GM12878 (cell line): ENCODE measurements at regions not wholly inside any gene's neighbourhood (a gene's known extent, or its start where the extent isn't known, plus 50 kb on each side); places are given as distances from the start of the nearest gene placed in this dataset.

ENCODE experiments used
- ATAC-seq: fragments of 200-7000 bp; cut with Tn5 transposase; 3 replicates; pipeline ENCODE4 v1.9.1; 2020; ENCODE audit warnings: mild to moderate bottlenecking, moderate library complexity
- BruUV-seq: library from RNA; stranded (reverse); fragments of 400-500 nt; replicated peaks from 2 replicates; lab custom pipeline; 2021; lab: Mats Ljungman, UMichigan
- CTCF ChIA-PET: fragments of 300-600 bp; sonication (Branson Sonifier 250); formaldehyde crosslinking; extraction: SDS; loops from one replicate; lab custom pipeline; 2021; ENCODE audit warnings: inconsistent platforms; lab: Yijun Ruan, JAX
- POLR2A ChIA-PET: fragments of 350-600 bp; formaldehyde crosslinking; extraction: SDS; loops from one replicate; lab custom pipeline; 2021; ENCODE audit warnings: inconsistent platforms; lab: Charles Lee
- RAD21 ChIA-PET: fragments of 300-600 bp; sonication (Branson Sonifier 250); formaldehyde crosslinking; loops from one replicate; lab custom pipeline; 2023; ENCODE audit warnings: antibody characterized with exemption; ENCODE audit not compliant: unreplicated experiment; lab: Charles Lee
- SMC1A ChIA-PET: fragments of 300-600 bp; sonication (Branson Sonifier 250); formaldehyde crosslinking; loops from one replicate; lab custom pipeline; 2023; ENCODE audit not compliant: unreplicated experiment, uncharacterized antibody; lab: Charles Lee
- DNase-seq: peaks from one replicate; pipeline ENCODE4 v3.0.0-alpha.2; 2011; ENCODE audit warnings: low read depth, low spot score
- FAIRE-seq: peaks from 3 replicates; lab custom pipeline; 2011; peaks lifted over from hg19 to GRCh38; lab: Jason Lieb, UNC
- H2AFZ ChIP-seq: 2 replicates; pipeline ENCODE4 v1.6.0; 2011; ENCODE audit warnings: low read depth, low read length, control low read depth; ENCODE audit not compliant: control insufficient read depth
- H3K27ac ChIP-seq: 2 replicates; pipeline ENCODE4 v1.5.1; 2011; ENCODE audit warnings: control low read depth; ENCODE audit not compliant: control insufficient read depth, insufficient read depth
- H3K27me3 ChIP-seq, 2 experiments: replicated peaks in 1 of 2; 2 replicates each; pipeline versions ENCODE4 v1.6.0 to v1.6.1; 2011; ENCODE audit warnings: low read length in 1 of 2; ENCODE audit not compliant: control insufficient read depth in 2 of 2, insufficient read depth in 2 of 2
- H3K36me3 ChIP-seq, 2 experiments: 2 replicates each; pipeline ENCODE4 v1.5.1; 2011; ENCODE audit warnings: low read length in 1 of 2; ENCODE audit not compliant: control insufficient read depth in 2 of 2, insufficient read depth in 2 of 2
- H3K4me1 ChIP-seq: 2 replicates; pipeline ENCODE4 v1.6.1; 2011; ENCODE audit warnings: mild to moderate bottlenecking, low read length, moderate library complexity, mixed read lengths; ENCODE audit not compliant: control insufficient read depth, insufficient read depth
- H3K4me2 ChIP-seq: 2 replicates; pipeline ENCODE4 v1.6.0; 2011; ENCODE audit warnings: control low read depth; ENCODE audit not compliant: control insufficient read depth, insufficient read depth
- H3K4me3 ChIP-seq: fragments of 200-600 bp; sonication (generic); 2 replicates; pipeline ENCODE4 v1.5.1; 2016
- H3K79me2 ChIP-seq: 2 replicates; pipeline ENCODE4 v1.6.0; 2011; ENCODE audit warnings: low read length; ENCODE audit not compliant: control insufficient read depth, insufficient read depth
- H3K9ac ChIP-seq: 2 replicates; pipeline ENCODE4 v1.8.0; 2011; ENCODE audit warnings: low read length, control low read depth, mixed read lengths; ENCODE audit not compliant: control insufficient read depth, insufficient read depth
- H3K9me3 ChIP-seq: replicated peaks from 3 replicates; pipeline ENCODE4 v1.5.1; 2011; ENCODE audit warnings: mild to moderate bottlenecking, low read length; ENCODE audit not compliant: control insufficient read depth, insufficient read depth
- H4K20me1 ChIP-seq: 2 replicates; pipeline ENCODE4 v1.6.0; 2011; ENCODE audit not compliant: control insufficient read depth, insufficient read depth
- ASH2L ChIP-seq: fragments of 300-600, 200-600 bp; sonication (generic); IDR thresholded peaks from 2 replicates; pipeline ENCODE4 v1.6.1; 2017; ENCODE audit warnings: low read depth, mild to moderate bottlenecking, borderline replicate concordance
- CEBPB ChIP-seq, 2 experiments: fragments of 150-350 bp in 1 of 2; IDR thresholded peaks; 2 replicates each; pipeline ENCODE4 v1.6.1; 2012 to 2014; ENCODE audit warnings: low read depth in 2 of 2, low read length in 2 of 2, borderline replicate concordance in 1 of 2, inconsistent platforms in 1 of 2
- FOXK2 ChIP-seq: fragments of 450-650 bp; IDR thresholded peaks from 2 replicates; pipeline ENCODE4 v1.6.1; 2017; ENCODE audit warnings: mild to moderate bottlenecking, moderate library complexity
- MEF2A ChIP-seq: IDR thresholded peaks from 2 replicates; pipeline ENCODE4 v1.6.1; 2011; ENCODE audit warnings: low read depth, mild to moderate bottlenecking, low read length, moderate library complexity; ENCODE audit not compliant: insufficient read depth
- MEF2B ChIP-seq: fragments of 450-650 bp; IDR thresholded peaks from 2 replicates; pipeline ENCODE4 v1.6.1; 2018; ENCODE audit warnings: mild to moderate bottlenecking, moderate library complexity; ENCODE audit not compliant: partially characterized antibody, poor library complexity, severe bottlenecking
- MXI1 ChIP-seq: fragments of 150-350 bp; IDR thresholded peaks from 2 replicates; pipeline ENCODE4 v1.6.1; 2011; ENCODE audit warnings: low read depth, mild to moderate bottlenecking, inconsistent platforms, low read length, improper control_type of control experiment
- POLR2A ChIP-seq: IDR thresholded peaks from 2 replicates; pipeline ENCODE4 v1.6.1; 2011; ENCODE audit warnings: low read depth, mild to moderate bottlenecking, low read length
- RELA ChIP-seq: fragments of 450-650 bp; IDR thresholded peaks from 2 replicates; pipeline ENCODE4 v1.8.0; 2014; ENCODE audit warnings: borderline replicate concordance; ENCODE audit not compliant: partially characterized antibody
- TCF3 ChIP-seq: IDR thresholded peaks from 2 replicates; pipeline ENCODE4 v1.6.1; 2012; ENCODE audit warnings: low read depth, mild to moderate bottlenecking, low read length, borderline replicate concordance; ENCODE audit not compliant: insufficient read depth
- ZSCAN29 ChIP-seq: fragments of 450-650 bp; IDR thresholded peaks from 2 replicates; pipeline ENCODE4 v1.6.1; 2017; ENCODE audit warnings: mild to moderate bottlenecking, moderate library complexity
- WGBS: methylation state at CpG from one replicate; pipeline ENCODE4 v1.1.6; 2016; ENCODE audit warnings: low lambda C conversion rate; ENCODE audit not compliant: insufficient replicate concordance, insufficient coverage; ENCODE audit errors: missing lambda C conversion rate; 5-methylcytosine and 5-hydroxymethylcytosine counted together
- in situ Hi-C: fragments of 300-500 bp; cut with MboI; formaldehyde crosslinking; loops from 9 replicates; pipeline ENCODE4 v1.14.3; 2018; ENCODE audit warnings: mixed read lengths
- intact Hi-C: fragments of 100-400 bp; cut with micrococcal nuclease; formaldehyde crosslinking; loops from one replicate; pipeline ENCODE4 v1.14.2; 2022; ENCODE audit not compliant: unreplicated experiment
- TF ChIP-seq, protein P1 (sequence below): IDR thresholded peaks from 2 replicates; pipeline ENCODE4 v1.6.1; 2011; ENCODE audit warnings: borderline replicate concordance, low read depth, mild to moderate bottlenecking, moderate library complexity, mixed read lengths, low read length; ENCODE audit not compliant: insufficient read depth; ENCODE audit errors: extremely low read length
- TF ChIP-seq, protein P2 (sequence below): fragments of 450-650 bp; IDR thresholded peaks from 2 replicates; pipeline ENCODE4 v1.6.1; 2017; ENCODE audit warnings: antibody characterized with exemption, mild to moderate bottlenecking, moderate library complexity

DNA sequence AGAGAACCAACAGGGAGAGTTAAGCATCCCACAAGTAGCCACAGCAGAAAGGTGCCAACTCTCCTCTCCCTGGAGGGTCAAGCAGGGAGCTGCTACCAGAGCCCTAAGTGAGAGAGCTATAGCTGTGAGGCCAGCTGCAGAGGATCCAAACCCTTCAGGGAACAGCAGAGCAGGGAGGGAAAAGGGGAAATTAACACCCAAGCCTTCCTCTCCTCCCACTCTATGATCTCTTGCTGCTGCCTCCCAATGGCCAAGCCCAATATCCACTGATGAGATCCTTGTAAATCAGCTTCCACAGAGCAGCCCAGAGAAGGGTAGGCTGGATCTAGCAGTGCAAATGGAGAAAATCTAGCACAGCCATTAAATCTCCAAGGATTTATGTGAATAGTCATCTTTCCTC is 68.2 kb upstream of the THBS1 start:
- no peak for FAIRE-seq
- ChIA-PET SMC1A (interaction anchor here (0.6 kb wide), 1 partner anchor 10 kb away, joined by 3 read pairs; no protein-coding TSS in a partner anchor), POLR2A (no interaction called here), CTCF (no interaction called here), RAD21 (no interaction called here)
- H3K27ac ChIP-seq: no peak overlapping the region
- DNase-seq: no peak
- H3K4me3 ChIP-seq: no peak overlapping the region
- no peak for TF ChIP-seq MEF2A
- H2AFZ ChIP-seq: no peak overlapping the region
- H3K9ac ChIP-seq: no peak overlapping the region
- H3K36me3 ChIP-seq: no peaks in the 10 kb centered on the region
- no peaks in the 10 kb centered on the region for H4K20me1 ChIP-seq
- H3K9me3 ChIP-seq: no peaks in the 10 kb centered on the region; the same call in 2 of the 3 replicates
- H3K4me1 ChIP-seq: no peaks in the 10 kb centered on the region
- no peaks in the 10 kb centered on the region; a peak in 1 of 4 replicates for H3K27me3 ChIP-seq
- intact Hi-C loops: no loop called here
- in situ Hi-C loops: no loop called here
- ATAC-seq: no peak
- H3K4me2 ChIP-seq: no peak overlapping the region
- H3K79me2 ChIP-seq: no peaks in the 10 kb centered on the region
- BruUV-seq: no TSS peak

DNA sequence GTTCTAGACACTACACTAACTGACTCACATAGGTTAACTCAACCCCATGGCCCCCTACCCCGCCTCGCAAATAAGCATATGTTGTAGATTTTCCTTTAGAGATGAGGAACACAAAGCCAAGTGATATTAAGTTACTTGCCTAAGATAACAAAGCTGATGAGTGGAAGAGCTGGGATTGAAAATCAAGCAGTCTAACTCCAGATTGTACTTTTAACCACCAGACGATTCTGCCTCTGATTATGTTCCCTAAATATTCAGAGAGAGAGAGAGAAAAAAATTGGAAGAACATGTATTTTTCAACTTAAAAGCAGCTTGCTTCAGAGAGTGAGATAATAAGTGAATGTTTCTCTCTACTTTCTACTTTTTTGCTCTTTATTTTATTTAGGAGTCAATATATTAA is 66.9 kb upstream of the THBS1 start:
- SMC1A ChIA-PET: no interaction called here
- no peak overlapping the region for H3K9ac ChIP-seq
- H4K20me1 ChIP-seq: no peaks in the 10 kb centered on the region
- no peaks in the 10 kb centered on the region for H3K36me3 ChIP-seq
- 22% methylated on average over 3 of the region's 3 CpGs for WGBS
- in situ Hi-C loops (no loop called here), intact Hi-C loops (no loop called here)
- no peaks in the 10 kb centered on the region; a peak in 1 of 4 replicates for H3K27me3 ChIP-seq
- CTCF ChIA-PET: no interaction called here
- no peaks in the 10 kb centered on the region for H3K4me1 ChIP-seq
- DNase-seq: no peak
- H3K79me2 ChIP-seq: no peaks in the 10 kb centered on the region
- H3K4me2 ChIP-seq: no peak overlapping the region
- H3K4me3 ChIP-seq: no peak overlapping the region
- no peak overlapping the region for H2AFZ ChIP-seq
- no peak for ATAC-seq
- POLR2A ChIA-PET: no interaction called here
- no TSS peak for BruUV-seq
- RAD21 ChIA-PET: no interaction called here
- FAIRE-seq: no peak
- H3K9me3 ChIP-seq: no peaks in the 10 kb centered on the region; the same call in 2 of the 3 replicates
- H3K27ac ChIP-seq: no peak overlapping the region
- no peak for TF ChIP-seq MEF2B
- TF ChIP-seq, protein P1, sequence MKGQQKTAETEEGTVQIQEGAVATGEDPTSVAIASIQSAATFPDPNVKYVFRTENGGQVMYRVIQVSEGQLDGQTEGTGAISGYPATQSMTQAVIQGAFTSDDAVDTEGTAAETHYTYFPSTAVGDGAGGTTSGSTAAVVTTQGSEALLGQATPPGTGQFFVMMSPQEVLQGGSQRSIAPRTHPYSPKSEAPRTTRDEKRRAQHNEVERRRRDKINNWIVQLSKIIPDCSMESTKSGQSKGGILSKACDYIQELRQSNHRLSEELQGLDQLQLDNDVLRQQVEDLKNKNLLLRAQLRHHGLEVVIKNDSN: no peak
- TF ChIP-seq ASH2L: no peak
- no peak for TF ChIP-seq ZSCAN29
- no peak for TF ChIP-seq CEBPB (IDR thresholded peaks at IDR 0.05; ENCODE audit: borderline replicate concordance in 1 of 2, low read depth in 2 of 2, low read length in 2 of 2)
- no peak for TF ChIP-seq POLR2A
- TF ChIP-seq TCF3: no peak
- TF ChIP-seq MXI1: no peak
- TF ChIP-seq RELA: no peak
- TF ChIP-seq FOXK2: no peak
- TF ChIP-seq, protein P2, sequence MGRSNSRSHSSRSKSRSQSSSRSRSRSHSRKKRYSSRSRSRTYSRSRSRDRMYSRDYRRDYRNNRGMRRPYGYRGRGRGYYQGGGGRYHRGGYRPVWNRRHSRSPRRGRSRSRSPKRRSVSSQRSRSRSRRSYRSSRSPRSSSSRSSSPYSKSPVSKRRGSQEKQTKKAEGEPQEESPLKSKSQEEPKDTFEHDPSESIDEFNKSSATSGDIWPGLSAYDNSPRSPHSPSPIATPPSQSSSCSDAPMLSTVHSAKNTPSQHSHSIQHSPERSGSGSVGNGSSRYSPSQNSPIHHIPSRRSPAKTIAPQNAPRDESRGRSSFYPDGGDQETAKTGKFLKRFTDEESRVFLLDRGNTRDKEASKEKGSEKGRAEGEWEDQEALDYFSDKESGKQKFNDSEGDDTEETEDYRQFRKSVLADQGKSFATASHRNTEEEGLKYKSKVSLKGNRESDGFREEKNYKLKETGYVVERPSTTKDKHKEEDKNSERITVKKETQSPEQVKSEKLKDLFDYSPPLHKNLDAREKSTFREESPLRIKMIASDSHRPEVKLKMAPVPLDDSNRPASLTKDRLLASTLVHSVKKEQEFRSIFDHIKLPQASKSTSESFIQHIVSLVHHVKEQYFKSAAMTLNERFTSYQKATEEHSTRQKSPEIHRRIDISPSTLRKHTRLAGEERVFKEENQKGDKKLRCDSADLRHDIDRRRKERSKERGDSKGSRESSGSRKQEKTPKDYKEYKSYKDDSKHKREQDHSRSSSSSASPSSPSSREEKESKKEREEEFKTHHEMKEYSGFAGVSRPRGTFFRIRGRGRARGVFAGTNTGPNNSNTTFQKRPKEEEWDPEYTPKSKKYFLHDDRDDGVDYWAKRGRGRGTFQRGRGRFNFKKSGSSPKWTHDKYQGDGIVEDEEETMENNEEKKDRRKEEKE: no peak
